GM18858 (cell line): ENCODE measurements at regions not wholly inside any gene's neighbourhood (a gene's known extent, or its start where the extent isn't known, plus 50 kb on each side); places are given as distances from the start of the nearest gene placed in this dataset.
A peak's percentile ranks its signal among the peaks of the same experiment; 100 is the strongest.

Source experiments
- ATAC-seq: cut with Tn5 transposase; IDR thresholded peaks from one replicate; pipeline ENCODE4 v1.9.1; 2021; ENCODE audit not compliant: unreplicated experiment

DNA sequence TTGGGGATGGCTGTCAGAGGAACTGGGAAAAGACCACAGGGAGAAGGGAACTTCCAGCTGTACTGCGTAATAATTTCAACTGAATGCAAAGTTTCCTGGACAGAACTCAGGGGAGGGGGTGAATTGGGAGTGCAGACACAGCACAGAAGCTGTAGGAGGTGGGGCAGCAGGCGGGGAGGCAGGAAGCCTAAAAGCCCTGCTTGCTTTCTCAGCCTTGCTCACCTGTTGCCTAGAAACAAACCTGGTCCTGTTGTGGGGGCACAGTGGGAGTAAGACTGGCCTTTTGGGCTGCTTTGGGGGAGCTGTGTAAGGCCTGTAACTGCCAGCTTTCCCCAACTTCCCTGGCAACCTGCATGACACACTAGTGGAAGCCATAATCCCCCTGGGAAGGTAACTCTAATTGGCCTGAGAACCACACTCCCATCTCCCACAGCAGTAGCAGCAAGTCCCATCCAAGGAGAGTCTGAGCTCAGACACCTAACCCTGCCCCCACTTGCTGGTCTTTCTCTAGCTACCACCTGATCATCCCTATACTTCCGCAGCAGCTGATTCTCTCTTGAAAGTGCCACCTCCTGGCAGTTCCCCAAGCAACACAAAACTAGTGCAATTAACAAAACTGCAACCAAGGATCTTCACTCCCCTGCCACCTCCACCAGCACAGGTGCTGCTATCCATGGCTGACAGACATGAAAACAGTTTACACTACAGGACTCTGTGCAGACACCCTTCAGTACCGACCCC, 1239.3 kb downstream of the SORCS1 start:
- ATAC-seq, result no peak

DNA sequence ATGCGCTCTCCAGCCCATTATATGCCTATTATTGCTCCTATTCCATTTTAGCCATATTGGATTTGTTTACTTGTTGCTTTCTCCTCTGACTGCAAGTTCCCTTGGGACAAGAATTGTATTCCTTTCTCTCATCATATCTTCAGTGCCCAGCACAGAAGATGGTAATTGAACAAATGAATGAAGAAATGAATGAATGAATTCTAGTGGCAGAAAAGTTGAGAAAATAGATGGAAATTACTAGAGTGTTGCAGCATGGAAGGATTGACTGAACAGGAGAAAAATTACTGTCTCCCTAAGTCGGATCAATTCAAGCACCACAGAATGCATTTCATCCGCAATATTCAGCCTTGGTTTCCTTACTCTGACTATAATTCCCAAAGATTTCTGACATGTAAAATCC, 1243.2 kb downstream of the SORCS1 start:
- ATAC-seq, result no peak

DNA sequence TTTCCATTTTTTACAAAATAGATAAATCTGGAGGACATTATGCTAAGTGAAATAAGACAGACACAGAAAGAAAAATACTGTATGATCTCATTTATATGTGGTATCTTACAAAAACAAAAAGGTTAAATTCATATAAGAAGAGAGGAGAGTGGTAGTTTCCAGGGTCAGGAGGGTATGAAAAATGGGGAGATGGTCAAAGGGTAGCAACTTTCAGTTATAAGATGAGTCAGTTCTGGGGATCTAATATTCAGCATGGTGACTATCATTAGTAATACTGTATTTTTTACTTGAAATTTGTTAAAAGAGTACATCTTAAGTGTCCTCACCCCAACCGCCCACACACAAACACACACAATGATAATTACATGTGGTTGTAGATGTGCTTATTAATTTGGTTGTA, 1250.1 kb downstream of the SORCS1 start:
- ATAC-seq, result no peak

DNA sequence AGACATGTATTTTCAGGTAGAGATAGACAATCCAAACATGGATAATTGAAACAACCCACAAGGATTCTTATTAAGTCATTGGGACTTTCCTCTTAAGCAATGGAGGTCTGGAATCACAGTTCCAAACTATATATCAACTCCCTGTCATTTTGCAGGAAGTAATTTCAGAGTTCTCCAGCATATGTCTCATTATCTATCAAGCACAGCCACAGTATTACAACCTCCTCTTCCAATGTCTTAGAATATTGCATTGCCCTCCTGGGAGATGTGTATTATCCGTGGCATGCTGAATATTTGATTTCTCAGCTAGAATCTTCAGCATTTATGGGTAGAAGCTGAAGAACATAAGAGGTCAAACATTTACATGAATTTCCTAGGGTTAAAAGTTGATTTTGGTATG, 1255.8 kb downstream of the SORCS1 start:
- ATAC-seq, result no peak

DNA sequence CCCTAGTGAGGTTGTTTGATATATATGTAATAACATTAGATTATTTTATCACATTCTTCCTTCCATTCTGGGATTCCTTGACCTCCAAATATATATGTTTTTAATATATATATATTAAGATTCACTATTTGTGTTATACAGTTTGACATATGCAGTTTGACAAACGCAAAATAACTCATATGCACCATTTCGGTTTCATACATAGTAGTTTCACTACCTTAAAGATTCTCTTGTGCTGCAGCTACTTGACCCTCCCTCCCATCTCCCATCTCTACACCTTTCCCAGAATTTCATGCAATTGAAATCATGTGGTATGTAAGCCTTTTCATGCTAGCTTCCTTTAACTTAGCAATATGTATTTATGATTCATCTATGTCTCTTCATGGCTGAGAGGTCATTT, 1244.4 kb downstream of the SORCS3 start:
- ATAC-seq, result no peak

DNA sequence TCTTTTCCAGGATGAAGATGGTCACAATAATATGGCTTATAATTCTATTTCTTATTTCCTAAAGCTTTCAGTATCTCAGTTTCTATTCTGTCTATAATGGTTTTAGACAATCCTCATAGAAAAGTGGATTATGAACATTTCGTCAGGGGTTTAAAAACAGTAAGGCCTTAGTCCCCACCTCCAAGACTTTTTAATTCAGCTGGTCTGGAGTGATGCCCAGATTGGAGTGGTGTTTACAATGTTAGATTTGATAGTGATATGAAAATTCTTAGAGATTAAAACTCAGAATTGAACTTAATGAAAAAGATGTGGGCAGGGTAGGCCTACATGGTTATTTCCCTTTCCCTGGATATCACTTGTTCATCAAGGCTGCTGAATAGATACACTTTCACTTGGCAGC, 1238.3 kb downstream of the SORCS3 start:
- ATAC-seq, result no peak

DNA sequence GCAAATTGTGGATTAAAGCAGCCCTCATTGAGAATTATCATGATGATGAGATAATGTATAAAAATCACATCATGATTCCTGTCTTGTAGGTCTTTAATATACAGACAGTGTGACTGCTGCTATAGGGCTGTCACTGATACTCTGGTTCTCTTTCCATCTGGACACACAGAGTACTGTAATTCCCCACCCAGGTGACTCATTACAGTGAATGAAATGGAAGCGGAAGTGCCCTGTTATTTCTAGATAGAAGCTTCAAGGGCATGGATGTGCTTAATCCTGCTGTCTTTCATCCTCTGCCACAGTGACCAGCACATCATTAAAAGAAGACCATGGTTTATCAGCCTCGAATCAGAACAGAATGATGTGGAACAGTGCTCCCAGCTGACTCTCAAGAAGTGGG, 1234.0 kb downstream of the SORCS3 start:
- no peak for ATAC-seq

DNA sequence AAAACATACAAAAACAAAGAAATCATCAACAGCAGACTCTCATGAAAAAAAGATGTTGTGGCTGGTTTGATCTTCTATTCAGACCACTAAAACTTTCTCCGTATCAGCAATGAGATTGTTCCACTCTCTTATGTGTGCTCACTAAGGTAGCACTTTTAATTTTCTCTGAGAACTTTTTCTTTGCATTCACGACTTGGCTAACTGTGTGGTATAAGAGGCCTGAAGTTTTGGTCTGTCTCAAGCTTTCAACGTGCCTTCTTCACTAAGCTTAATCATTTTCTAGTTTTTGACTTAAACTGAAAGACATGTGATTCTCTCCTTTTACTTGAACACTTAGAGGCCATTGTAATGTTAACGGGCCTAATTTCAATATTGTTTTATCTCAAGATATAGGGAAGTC, 1231.6 kb downstream of the SORCS3 start:
- ATAC-seq, result no peak

DNA sequence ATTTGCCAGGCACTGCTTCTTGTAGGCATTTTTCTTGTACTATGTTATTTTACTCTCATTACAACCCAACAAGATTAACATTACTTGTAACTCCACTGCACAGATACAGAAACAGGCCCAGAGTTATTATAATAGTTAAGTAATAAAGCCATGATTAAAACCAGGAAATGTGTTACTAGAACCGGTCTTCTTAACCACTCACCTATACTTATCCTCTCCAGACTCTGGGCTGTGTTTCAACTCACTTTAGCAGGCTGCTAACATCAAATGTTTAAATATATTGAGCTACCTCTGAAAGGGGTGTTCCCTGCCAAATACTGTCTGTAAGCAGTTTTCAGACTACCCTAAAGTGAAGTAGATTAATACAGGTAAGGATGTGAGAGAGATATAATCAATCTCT, 1227.8 kb downstream of the SORCS3 start:
- ATAC-seq, result no peak

DNA sequence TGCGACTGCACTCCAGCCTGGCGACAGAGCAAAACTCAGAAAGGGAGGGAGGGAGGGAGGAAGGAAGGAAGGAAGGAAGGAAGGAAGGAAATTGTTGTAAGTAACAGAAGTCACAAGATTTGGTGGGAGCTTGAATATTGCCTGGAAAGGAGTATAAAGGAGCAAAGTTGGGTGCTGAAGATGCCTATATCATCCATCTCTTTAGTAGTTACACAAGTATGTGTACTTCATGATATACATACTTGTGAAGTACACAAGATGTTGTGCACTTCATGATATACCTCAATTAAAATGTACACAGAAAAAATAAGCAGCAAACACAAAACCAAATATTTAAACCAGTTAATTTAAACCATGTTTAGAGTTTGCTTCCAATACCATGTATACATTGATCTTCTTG, 1223.8 kb downstream of the SORCS3 start:
- ATAC-seq, result no peak

DNA sequence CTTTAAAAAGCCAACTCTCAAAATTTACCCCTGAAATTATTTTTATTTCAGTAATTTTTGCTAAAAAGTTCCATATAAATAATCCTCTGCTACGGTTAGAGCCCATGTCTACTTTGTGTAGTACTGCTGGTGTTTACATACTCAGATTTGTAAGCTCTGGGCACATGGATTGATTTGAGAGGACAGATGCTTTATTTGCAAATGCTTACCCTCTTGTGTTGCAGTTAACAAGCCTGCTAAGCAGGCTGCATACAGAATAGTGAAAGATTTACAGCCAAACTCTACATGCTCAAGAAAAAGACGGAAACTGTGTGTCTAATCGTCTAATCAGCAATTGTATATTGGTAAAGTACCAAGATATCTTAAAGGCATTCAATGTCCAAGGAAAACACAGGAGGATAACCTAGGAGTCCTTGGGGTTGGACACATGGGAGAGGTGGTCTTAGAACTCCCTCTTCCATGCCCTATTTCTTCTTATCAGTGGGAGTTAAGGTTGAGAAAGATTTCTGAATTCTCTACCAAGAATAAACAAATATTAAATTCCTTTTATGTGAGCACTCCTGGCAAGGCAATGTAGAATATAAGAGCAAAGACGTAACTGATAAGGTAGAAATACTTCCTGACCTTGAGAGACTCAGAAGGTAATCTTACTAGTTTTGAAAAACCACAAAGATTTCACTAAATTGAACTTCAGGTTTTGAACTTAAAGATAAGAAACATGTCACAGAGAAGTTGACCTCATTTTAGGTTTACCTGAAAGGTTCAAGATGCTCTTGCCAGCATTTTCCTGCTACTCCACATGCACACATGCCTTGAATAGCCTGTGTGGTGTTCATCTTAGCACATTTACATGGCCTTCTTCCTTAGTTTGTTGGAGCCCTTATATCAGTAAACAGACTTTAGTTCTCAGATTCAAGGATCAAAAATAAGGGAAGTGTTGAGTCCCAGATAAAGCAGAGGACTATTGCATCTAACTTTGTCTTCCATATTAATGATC, 1216.5 kb downstream of the SORCS3 start:
- ATAC-seq, result no peak

DNA sequence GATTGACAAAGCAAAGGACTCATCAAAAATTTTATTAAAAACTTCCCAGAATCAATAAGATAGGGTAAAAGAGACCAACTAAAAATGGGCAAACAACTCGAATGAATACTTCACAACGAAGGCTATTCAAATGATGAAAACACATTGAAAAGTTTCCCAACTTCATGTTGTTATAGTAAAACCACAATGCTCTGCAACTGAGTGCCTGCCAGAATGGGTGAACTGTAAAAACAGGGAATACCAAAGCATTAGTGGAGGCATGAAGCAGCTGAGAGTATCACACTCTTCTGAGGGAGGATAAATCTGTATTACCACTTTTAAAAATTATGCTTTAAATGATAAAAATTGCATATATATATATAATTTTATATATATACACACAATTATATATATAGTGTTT, 1214.7 kb downstream of the SORCS3 start:
- ATAC-seq, result no peak

DNA sequence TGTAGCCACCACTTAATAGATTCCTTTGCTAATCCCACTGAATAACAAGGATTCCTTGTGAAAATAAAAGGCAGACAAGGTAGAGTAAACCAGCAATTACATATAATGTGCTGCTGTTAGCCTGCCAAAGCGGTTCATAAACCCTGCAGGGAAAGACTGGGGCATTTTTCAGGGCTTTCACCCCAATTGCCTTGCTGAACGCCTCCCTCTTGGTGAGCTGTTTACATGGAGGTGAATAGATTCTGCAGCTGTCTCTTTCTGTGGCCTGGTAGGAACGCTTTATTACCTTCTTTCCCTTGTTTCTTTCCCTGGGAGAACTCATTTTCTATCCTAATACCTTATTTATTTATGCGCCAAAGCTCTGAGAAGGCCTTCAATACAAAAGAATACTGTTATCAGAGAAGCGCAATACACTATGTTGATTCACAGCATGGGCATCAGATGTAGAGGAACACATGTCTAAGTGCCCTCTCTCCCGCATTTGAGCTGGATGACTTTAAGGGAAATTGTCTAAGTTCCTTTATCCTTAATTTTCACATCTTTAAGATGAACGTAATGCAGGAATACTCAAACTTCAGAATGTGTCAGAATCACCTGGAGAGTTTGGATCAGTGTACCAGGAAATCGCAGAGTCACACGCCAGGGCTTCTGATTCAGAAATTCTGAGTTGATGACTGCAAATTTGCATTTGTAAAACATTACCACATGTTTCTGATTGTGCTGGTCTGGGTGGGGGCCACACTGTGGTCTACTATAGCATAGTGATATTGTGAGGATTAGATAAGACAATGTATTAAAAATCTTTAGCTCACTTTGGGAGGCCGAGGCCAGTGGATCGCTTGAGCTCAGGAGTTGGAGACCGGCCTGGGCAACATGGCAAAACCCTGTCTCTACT, 1203.8 kb downstream of the SORCS3 start:
- no peak for ATAC-seq

DNA sequence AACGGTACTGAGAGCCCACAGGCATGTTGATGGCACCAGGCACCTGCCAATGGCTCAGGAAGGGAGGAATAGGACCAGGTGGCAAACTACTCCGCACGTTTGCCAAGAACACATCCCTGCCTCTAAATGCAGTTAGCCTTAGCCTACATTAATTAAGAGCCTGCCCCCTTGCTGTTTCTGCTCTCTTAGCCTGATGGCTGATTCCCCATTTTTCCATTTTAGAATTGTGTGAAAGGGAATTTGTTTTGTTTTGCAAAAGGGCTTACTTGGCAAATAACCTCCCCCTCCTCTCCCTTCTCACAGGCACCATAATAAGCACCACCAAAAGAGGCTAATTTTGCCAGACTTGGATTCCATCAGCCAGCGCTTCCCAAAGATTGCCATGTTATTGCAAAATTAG, 1203.2 kb downstream of the SORCS3 start:
- no peak for ATAC-seq

DNA sequence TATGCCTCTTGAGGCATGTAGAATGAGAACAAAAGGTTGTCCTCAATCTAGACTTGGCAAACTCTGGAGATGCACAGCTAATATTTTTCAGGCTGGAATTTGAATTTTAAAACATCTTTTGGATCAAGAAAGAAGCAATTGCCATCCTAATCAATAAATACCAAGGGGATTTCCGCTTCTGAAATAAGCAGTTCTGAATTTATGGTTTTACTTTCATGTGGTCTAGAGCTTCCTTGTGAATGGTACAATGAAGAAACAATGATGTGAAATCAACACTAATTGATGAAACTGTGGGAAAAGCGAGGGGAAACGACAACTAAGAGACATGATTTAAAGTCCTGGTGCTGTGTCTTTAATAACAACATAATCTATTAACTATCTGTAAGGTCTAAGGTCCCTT, 1202.7 kb downstream of the SORCS3 start:
- ATAC-seq, result no peak

DNA sequence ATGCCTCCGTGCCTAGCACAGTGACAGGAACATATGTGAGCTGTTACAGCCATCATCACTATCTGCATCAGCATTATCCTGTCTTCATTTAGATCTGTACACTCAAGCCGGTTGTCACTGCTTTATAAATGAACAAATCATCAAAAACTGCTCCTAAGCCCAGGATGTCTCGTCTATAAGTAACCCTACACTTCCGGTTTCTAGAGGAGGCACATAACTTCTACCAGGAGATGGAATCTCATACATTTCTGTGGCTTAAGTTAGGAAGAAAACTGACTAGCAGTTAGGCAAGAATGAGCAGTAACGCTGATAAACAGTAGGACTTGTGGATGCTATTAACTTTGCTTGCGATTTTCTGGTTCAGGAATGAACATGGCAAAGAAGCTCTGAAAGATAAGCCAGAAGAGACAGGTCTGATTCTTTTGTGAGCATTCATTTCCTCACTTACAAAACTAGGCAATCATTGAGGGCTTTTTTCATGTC, 1199.2 kb downstream of the SORCS3 start:
- ATAC-seq, result no peak

DNA sequence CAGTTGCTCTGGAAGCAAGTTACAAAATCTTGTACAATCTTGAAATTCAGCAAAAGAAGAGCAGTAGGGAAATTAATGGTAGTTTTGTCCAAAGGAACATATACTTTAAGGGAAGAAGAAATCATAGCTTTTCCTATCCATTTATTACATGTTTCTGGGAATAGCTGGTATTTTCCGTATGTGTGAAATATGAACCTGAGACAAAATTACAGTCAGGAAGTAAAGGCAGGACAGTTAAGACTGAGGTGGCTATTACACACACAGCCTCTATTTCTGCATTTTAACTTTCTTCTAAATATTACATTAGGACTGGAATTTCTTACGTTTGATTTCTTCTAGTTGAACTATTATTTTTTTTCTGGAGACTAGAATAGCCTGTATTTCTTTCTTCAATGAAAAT, 1197.3 kb downstream of the SORCS3 start:
- no peak for ATAC-seq

DNA sequence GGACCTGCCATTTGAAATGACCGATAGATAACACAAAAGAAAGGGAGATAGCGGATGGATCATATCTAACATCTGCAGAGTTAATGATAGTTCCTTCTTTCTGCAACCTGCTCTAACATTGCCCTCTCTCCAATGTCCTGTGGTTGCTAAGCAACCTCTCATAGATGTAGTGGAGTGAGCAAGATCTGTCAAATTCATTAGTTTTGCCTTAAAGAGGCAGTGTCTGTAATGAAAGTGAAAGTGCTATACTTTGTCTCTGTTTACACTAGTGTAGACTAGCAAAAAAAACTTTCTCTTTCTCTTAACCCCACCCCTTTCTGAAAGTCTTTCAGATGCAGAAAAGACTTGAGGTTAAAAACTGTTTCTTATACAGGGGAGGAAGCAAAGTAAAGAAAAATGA, 1196.9 kb downstream of the SORCS3 start:
- ATAC-seq, result peak; percentile 97

DNA sequence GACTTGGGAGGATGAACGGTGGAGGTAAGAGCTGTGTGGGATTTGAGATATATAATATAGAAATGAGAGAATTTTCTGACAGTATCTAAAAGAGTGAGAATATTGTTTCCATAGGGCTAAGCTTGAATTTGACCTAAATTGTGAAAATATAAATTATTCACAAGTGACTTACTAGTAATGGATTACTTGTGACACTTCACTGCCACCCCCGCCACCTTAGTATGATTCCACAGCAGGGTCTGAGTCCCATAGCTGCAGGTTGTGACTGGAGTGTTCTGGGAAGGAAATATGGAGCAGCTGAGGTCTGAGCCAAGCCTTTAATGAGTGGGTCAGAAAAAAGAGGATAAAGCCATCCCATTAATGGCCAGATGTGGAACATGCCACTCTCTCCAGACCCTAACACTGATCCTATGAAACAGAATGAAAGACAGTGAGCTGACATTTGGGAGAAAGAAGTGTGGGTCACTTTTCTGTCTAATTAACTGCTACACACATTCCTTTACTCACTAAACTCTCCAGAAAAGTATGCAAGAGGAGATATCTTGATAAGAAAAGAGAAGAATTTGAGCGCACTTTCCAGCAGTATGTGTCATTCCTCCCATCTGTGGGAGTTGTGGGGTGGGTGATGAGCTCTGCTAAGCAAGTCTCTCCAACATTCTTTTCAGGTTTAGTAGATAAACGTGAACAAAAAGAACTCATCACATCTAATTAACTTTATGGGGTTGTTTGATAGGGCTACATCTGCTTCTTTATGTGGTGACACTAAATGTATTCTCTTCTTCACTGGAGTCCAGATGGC, 1193.4 kb downstream of the SORCS3 start:
- ATAC-seq, result no peak

DNA sequence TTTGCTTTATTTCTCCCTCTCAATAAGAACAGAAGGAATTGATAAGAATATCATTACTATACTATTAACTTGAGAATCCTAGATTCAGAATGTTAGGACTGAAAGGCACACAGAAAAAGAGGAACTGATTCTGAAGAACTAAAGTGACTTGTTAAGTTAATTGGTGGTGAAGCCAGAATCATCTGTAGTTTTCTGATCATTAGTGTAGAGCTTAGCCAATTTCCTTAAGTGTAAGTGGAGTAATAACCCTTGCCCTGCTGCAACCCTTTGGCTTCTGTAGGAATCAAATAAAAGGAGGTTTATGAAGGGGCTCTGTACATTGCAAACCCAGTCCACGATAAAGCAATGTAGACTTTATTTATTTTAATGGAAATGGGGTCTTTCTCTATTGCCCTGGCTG, 1186.0 kb downstream of the SORCS3 start:
- peak; percentile 56 for ATAC-seq
